H9 (cell line): ENCODE measurements at regions not wholly inside any gene's neighbourhood (a gene's known extent, or its start where the extent isn't known, plus 50 kb on each side); places are given as distances from the start of the nearest gene placed in this dataset.

Experiments used
- DNase-seq: peaks from one replicate; pipeline ENCODE4 v3.0.0-alpha.2; 2017
- H2AFZ ChIP-seq: one replicate; pipeline ENCODE4 v1.6.1; 2013; ENCODE audit warnings: mild to moderate bottlenecking, low read length, control low read depth, moderate library complexity
- H2AK5ac ChIP-seq: 2 replicates; pipeline ENCODE4 v1.6.1; 2013; ENCODE audit warnings: low read length, control low read depth, mixed read lengths; ENCODE audit not compliant: insufficient read length
- H2BK120ac ChIP-seq: one replicate; pipeline ENCODE4 v1.6.1; 2013; ENCODE audit warnings: low read depth, mild to moderate bottlenecking, low read length, control low read depth, inconsistent platforms; ENCODE audit not compliant: poor library complexity, severe bottlenecking
- H2BK12ac ChIP-seq: 2 replicates; pipeline ENCODE4 v1.6.1; 2013; ENCODE audit warnings: low read length, control low read depth, mixed read lengths, low read depth; ENCODE audit not compliant: insufficient read length
- H2BK15ac ChIP-seq: 2 replicates; pipeline ENCODE4 v1.6.1; 2013; ENCODE audit warnings: low read depth, low read length, control low read depth
- H2BK20ac ChIP-seq: one replicate; pipeline ENCODE4 v1.6.1; 2013; ENCODE audit warnings: low read depth, mild to moderate bottlenecking, low read length, control low read depth, inconsistent platforms; ENCODE audit not compliant: poor library complexity, severe bottlenecking
- H2BK5ac ChIP-seq: 2 replicates; pipeline ENCODE4 v1.6.1; 2013; ENCODE audit warnings: low read length, control low read depth, mixed read lengths; ENCODE audit not compliant: insufficient read length
- H3K14ac ChIP-seq: 2 replicates; pipeline ENCODE4 v1.6.1; 2013; ENCODE audit warnings: low read length, control low read depth; ENCODE audit not compliant: insufficient read depth
- H3K18ac ChIP-seq: 2 replicates; pipeline ENCODE4 v1.6.1; 2013; ENCODE audit warnings: low read depth, mild to moderate bottlenecking, mixed read lengths, low read length, control low read depth; ENCODE audit not compliant: insufficient read length
- H3K23ac ChIP-seq: 2 replicates; pipeline ENCODE4 v1.6.1; 2013; ENCODE audit warnings: low read length, control low read depth, mixed read lengths, low read depth; ENCODE audit not compliant: insufficient read length
- H3K23me2 ChIP-seq: 2 replicates; pipeline ENCODE4 v1.6.1; 2013; ENCODE audit warnings: low read depth, mild to moderate bottlenecking, mixed read lengths, low read length, control low read depth; ENCODE audit not compliant: insufficient read length, poor library complexity, severe bottlenecking
- H3K27ac ChIP-seq: 2 replicates; pipeline ENCODE4 v1.5.1; 2013; ENCODE audit warnings: low read length, control low read depth, mixed read lengths, low read depth; ENCODE audit not compliant: insufficient read length
- H3K27me3 ChIP-seq: 2 replicates; pipeline ENCODE4 v1.6.1; 2013; ENCODE audit warnings: low read length, control low read depth, inconsistent platforms; ENCODE audit not compliant: insufficient read depth
- H3K4ac ChIP-seq: 2 replicates; pipeline ENCODE4 v1.6.1; 2013; ENCODE audit warnings: low read depth, mild to moderate bottlenecking, control low read depth, inconsistent platforms, low read length, moderate library complexity
- H3K4me1 ChIP-seq: 2 replicates; pipeline ENCODE4 v1.6.1; 2013; ENCODE audit warnings: low read length, control low read depth, inconsistent platforms; ENCODE audit not compliant: insufficient read depth
- H3K4me2 ChIP-seq: 2 replicates; pipeline ENCODE4 v1.6.1; 2013; ENCODE audit warnings: low read length, control low read depth, mixed read lengths; ENCODE audit not compliant: insufficient read length, insufficient read depth
- H3K56ac ChIP-seq: 2 replicates; pipeline ENCODE4 v1.6.1; 2013; ENCODE audit warnings: low read depth, mild to moderate bottlenecking, mixed read lengths, low read length, control low read depth; ENCODE audit not compliant: insufficient read length
- H3K79me1 ChIP-seq: 2 replicates; pipeline ENCODE4 v1.6.1; 2013; ENCODE audit warnings: low read depth, mild to moderate bottlenecking, moderate library complexity, low read length, control low read depth, inconsistent platforms; ENCODE audit not compliant: insufficient read depth, poor library complexity, severe bottlenecking
- H3K79me2 ChIP-seq: 2 replicates; pipeline ENCODE4 v1.6.1; 2013; ENCODE audit warnings: low read length, control low read depth, inconsistent platforms; ENCODE audit not compliant: insufficient read depth
- H3K9ac ChIP-seq: 2 replicates; pipeline ENCODE4 v1.6.1; 2013; ENCODE audit warnings: low read length, control low read depth, mixed read lengths; ENCODE audit not compliant: insufficient read length; ENCODE audit errors: extremely low read depth
- H3K9me3 ChIP-seq: one replicate; pipeline ENCODE4 v1.6.1; 2013; ENCODE audit warnings: low read depth, low read length, inconsistent platforms; ENCODE audit not compliant: control insufficient read depth
- H3T11ph ChIP-seq: one replicate; pipeline ENCODE4 v1.6.1; 2013; ENCODE audit warnings: mild to moderate bottlenecking, low read length, control low read depth, inconsistent platforms
- H4K20me1 ChIP-seq: one replicate; pipeline ENCODE4 v1.6.1; 2013; ENCODE audit not compliant: control insufficient read depth, insufficient read length, insufficient read depth
- H4K5ac ChIP-seq: 2 replicates; pipeline ENCODE4 v1.6.1; 2013; ENCODE audit warnings: low read depth, mild to moderate bottlenecking, mixed read lengths, low read length, control low read depth; ENCODE audit not compliant: insufficient read length
- H4K8ac ChIP-seq: replicated peaks from 2 replicates; pipeline ENCODE4 v1.6.1; 2013; ENCODE audit warnings: low read length, control low read depth, mixed read lengths, low read depth; ENCODE audit not compliant: insufficient read length
- H4K91ac ChIP-seq: 2 replicates; pipeline ENCODE4 v1.6.1; 2013; ENCODE audit warnings: low read depth, mild to moderate bottlenecking, moderate library complexity, mixed read lengths, low read length, control low read depth; ENCODE audit not compliant: insufficient read length
- H3K27ac Mint-ChIP-seq, 3 experiments: 2 replicates in 2 of 3; 3 replicates in 1 of 3; pipeline ENCODE4 v1.8.0; 2020 to 2021; ENCODE audit warnings: mixed read lengths in 3 of 3, mild to moderate bottlenecking in 1 of 3, moderate library complexity in 1 of 3
- H3K27me3 Mint-ChIP-seq: 2 replicates; pipeline ENCODE4 v1.8.0; 2021; ENCODE audit warnings: low read depth, mild to moderate bottlenecking, moderate library complexity, mixed read lengths
- H3K36me3 Mint-ChIP-seq, 3 experiments: 2 replicates in 2 of 3; 3 replicates in 1 of 3; pipeline ENCODE4 v1.8.0; 2020 to 2021; ENCODE audit warnings: low read depth in 3 of 3, mixed read lengths in 3 of 3; ENCODE audit not compliant: insufficient read depth in 1 of 3
- H3K4me1 Mint-ChIP-seq, 2 experiments: 2 replicates each; pipeline ENCODE4 v1.8.0; 2020; ENCODE audit warnings: mixed read lengths in 2 of 2
- H3K4me3 Mint-ChIP-seq, 2 experiments: 2 replicates in 1 of 2; 3 replicates in 1 of 2; pipeline ENCODE4 v1.8.0; 2020 to 2021; ENCODE audit warnings: mild to moderate bottlenecking in 2 of 2, mixed read lengths in 2 of 2, moderate library complexity in 1 of 2
- H3K9me3 Mint-ChIP-seq, 2 experiments: 2 replicates in 1 of 2; 3 replicates in 1 of 2; pipeline ENCODE4 v1.8.0; 2020; ENCODE audit warnings: mild to moderate bottlenecking in 2 of 2, mixed read lengths in 2 of 2, moderate library complexity in 1 of 2
- WGBS: extraction: QIAGEN DNeasy Blood & Tissue Kit; methylation state at CpG from one replicate; pipeline ENCODE4 v1.1.7; 2013; ENCODE audit warnings: missing lambda C conversion rate, low lambda C conversion rate, mixed read lengths; ENCODE audit not compliant: insufficient read length; ENCODE audit errors: extremely low coverage; 5-methylcytosine and 5-hydroxymethylcytosine counted together
- TF ChIP-seq, protein P1 (sequence below): fragments of 200-600 bp; sonication (generic); conservative IDR thresholded peaks from 3 replicates; pipeline ENCODE4 v1.8.0; 2021; ENCODE audit warnings: antibody characterized with exemption, mild to moderate bottlenecking

- no peak overlapping the region for H2AK5ac ChIP-seq
- WGBS: no CpG with 5 or more reads among the region's 13 CpGs
Observed at GRCh38 chr13:112013665-112014064, 53.3 kb upstream of the SOX1 start.

More at GRCh38 chr13:112013665-112014064, 53.3 kb upstream of the SOX1 start:
- Histone ChIP-seq H3K79me1 (no peaks in the 10 kb centered on the region), H4K5ac (no peak overlapping the region), H4K20me1 (no peaks in the 10 kb centered on the region), H3K14ac (no peak overlapping the region), H3K56ac (no peak overlapping the region), H2BK120ac (no peak overlapping the region), H3K9ac (no peak overlapping the region), H4K91ac (no peak overlapping the region), H3K79me2 (no peaks in the 10 kb centered on the region), H3K4ac (no peak overlapping the region), H3K23ac (no peak overlapping the region), H3K4me2 (no peak overlapping the region), H3K18ac (no peak overlapping the region), H2BK12ac (no peak overlapping the region), H2BK20ac (no peak overlapping the region), H3K9me3 (no peaks in the 10 kb centered on the region), H2BK5ac (no peak overlapping the region), H3K27me3 (no peaks in the 10 kb centered on the region), H3K4me1 (no peaks in the 10 kb centered on the region), H3T11ph (no peak overlapping the region), H3K23me2 (no peaks in the 10 kb centered on the region), H2BK15ac (no peak overlapping the region), H3K27ac (no peak overlapping the region), H2AFZ (no peak overlapping the region), H4K8ac (no peak overlapping the region)
- no peak overlapping the region for H3K4me3 Mint-ChIP-seq
- no peak for DNase-seq
- peaks cover 0 to 14% (median 2%) of the 10 kb centered on the region in 3 experiments; a peak in 3 of 7 replicates for H3K36me3 Mint-ChIP-seq
- H3K27ac Mint-ChIP-seq: no peak overlapping the region
- H3K4me1 Mint-ChIP-seq: peaks cover 7 to 9% of the 10 kb centered on the region in 2 experiments; a peak in 3 of 4 replicates
- H3K27me3 Mint-ChIP-seq: peaks cover 75% of the 10 kb centered on the region
- TF ChIP-seq, protein P1, sequence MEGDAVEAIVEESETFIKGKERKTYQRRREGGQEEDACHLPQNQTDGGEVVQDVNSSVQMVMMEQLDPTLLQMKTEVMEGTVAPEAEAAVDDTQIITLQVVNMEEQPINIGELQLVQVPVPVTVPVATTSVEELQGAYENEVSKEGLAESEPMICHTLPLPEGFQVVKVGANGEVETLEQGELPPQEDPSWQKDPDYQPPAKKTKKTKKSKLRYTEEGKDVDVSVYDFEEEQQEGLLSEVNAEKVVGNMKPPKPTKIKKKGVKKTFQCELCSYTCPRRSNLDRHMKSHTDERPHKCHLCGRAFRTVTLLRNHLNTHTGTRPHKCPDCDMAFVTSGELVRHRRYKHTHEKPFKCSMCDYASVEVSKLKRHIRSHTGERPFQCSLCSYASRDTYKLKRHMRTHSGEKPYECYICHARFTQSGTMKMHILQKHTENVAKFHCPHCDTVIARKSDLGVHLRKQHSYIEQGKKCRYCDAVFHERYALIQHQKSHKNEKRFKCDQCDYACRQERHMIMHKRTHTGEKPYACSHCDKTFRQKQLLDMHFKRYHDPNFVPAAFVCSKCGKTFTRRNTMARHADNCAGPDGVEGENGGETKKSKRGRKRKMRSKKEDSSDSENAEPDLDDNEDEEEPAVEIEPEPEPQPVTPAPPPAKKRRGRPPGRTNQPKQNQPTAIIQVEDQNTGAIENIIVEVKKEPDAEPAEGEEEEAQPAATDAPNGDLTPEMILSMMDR: no peak
- peaks cover 13 to 16% of the 10 kb centered on the region in 2 experiments for H3K9me3 Mint-ChIP-seq
